ENCODE measurements at regions not wholly inside any gene's neighbourhood (a gene's known extent, or its start where the extent isn't known, plus 50 kb on each side); places are given as distances from the start of the nearest gene placed in this dataset.

- WGBS, 5 donors = 60 to 72% (median 64%) methylated on average over 5 of the region's 5 CpGs
- Histone ChIP-seq H3K9me3 (no peaks in the 10 kb centered on the region), H3K27ac (peak overlapping the region; percentile 93 to 96 (median 96)), H3K4me1 (peaks cover 13 to 26% (median 22%) of the 10 kb centered on the region in 4 donors), H3K4me3 (peak overlapping the region; percentile 46 to 64 (median 54)), H3K36me3 (no peaks in the 10 kb centered on the region), H3K27me3 (no peaks in the 10 kb centered on the region)
- intact Hi-C loops (cut with DNase I; ENCODE audit: low total_unique reads) = no loop called here
- no peak for DNase-seq
- TF ChIP-seq POLR2A (IDR thresholded peaks at IDR 0.05) = peak in 1 of 4 donors; percentile 8
- TF ChIP-seq EP300 (IDR thresholded peaks at IDR 0.05) = no peak
These were observed 204.4 kb upstream of the IER5L start for GRCh38 chr9:129382281-129383018.

DNA sequence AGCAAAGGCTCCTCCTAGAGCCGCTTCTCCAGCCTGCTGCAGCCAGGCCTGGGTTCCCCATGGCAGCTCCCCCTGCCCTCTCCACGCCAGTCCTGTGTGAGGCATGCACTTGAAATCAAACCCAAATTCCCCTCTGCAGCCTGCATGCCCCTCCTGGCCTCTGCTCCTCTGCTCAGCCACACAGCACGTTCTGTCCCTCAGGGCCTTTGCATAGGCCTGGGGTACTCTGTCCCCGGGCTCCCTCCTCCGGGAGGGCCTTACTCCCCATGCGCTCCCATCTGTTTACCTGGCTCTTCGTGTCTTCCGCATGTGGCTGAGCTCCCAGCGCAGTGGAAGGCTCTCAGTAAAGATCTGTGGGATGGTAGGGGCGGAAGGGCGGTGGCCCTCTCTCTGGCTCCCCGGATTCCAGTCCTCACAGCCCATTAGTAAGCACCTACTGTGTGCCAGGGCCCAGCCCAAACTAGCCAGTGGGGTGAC is 203.5 kb upstream of the IER5L start:
- intact Hi-C loops (cut with DNase I; ENCODE audit: low total_unique reads) = no loop called here
- TF ChIP-seq EP300 (IDR thresholded peaks at IDR 0.05) (no peak), POLR2AphosphoS5 (IDR thresholded peaks at IDR 0.05) (no peak), POLR2A (IDR thresholded peaks at IDR 0.05) (no peak)
- TF ChIP-seq, protein P1, sequence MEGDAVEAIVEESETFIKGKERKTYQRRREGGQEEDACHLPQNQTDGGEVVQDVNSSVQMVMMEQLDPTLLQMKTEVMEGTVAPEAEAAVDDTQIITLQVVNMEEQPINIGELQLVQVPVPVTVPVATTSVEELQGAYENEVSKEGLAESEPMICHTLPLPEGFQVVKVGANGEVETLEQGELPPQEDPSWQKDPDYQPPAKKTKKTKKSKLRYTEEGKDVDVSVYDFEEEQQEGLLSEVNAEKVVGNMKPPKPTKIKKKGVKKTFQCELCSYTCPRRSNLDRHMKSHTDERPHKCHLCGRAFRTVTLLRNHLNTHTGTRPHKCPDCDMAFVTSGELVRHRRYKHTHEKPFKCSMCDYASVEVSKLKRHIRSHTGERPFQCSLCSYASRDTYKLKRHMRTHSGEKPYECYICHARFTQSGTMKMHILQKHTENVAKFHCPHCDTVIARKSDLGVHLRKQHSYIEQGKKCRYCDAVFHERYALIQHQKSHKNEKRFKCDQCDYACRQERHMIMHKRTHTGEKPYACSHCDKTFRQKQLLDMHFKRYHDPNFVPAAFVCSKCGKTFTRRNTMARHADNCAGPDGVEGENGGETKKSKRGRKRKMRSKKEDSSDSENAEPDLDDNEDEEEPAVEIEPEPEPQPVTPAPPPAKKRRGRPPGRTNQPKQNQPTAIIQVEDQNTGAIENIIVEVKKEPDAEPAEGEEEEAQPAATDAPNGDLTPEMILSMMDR (IDR thresholded peaks at IDR 0.05) = no peak
- 84 to 93% (median 87%) methylated on average over 10 to 12 of the region's 12 CpGs for WGBS, 5 donors
- Histone ChIP-seq H3K36me3 (no peaks in the 10 kb centered on the region), H3K4me1 (peaks cover 13 to 26% (median 22%) of the 10 kb centered on the region in 4 donors), H3K9me3 (no peaks in the 10 kb centered on the region), H3K27me3 (no peaks in the 10 kb centered on the region), H3K27ac (no peak overlapping the region), H3K4me3 (no peak overlapping the region)
- DNase-seq = no peak

- H3K27ac ChIP-seq = no peak overlapping the region
- H3K9me3 ChIP-seq = no peaks in the 10 kb centered on the region
- no peaks in the 10 kb centered on the region for H3K36me3 ChIP-seq
- intact Hi-C loops (cut with DNase I; ENCODE audit: low total_unique reads) = no loop called here
- TF ChIP-seq POLR2AphosphoS5 (IDR thresholded peaks at IDR 0.05) (no peak), EP300 (IDR thresholded peaks at IDR 0.05) (no peak), POLR2A (IDR thresholded peaks at IDR 0.05) (no peak)
- TF ChIP-seq, protein P1 (IDR thresholded peaks at IDR 0.05) = no peak
- peaks cover 13 to 26% (median 22%) of the 10 kb centered on the region in 4 donors for H3K4me1 ChIP-seq
- 90 to 97% (median 92%) methylated on average over 9 of the region's 9 CpGs for WGBS, 5 donors
- no peak overlapping the region for H3K4me3 ChIP-seq
- DNase-seq = no peak
- no peaks in the 10 kb centered on the region for H3K27me3 ChIP-seq
These were observed 202.9 kb upstream of the IER5L start for GRCh38 chr9:129380961-129381401.

DNA sequence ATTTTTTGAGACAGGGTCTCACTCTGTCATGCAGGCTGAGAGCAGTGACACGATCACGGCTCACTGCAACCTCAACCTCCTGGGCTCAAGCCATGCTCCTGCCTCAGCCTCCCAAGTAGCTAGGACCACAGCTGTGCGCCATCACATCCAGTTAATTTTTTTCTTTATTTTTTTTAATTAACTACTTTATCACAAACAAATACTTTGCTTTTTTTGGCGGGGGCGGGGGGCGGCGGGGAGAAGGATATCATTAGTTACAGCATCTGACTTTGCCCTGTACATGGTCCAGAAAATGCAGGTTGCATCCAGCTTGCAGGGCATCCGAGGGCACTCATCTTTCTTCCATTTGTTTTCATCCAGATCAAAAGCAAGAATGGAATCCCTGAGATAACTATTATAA is 201.8 kb upstream of the IER5L start:
- no peak overlapping the region for H3K4me3 ChIP-seq
- H3K4me1 ChIP-seq = peaks cover 13 to 26% (median 22%) of the 10 kb centered on the region in 4 donors
- H3K27me3 ChIP-seq = no peaks in the 10 kb centered on the region
- DNase-seq = no peak
- no peaks in the 10 kb centered on the region for H3K36me3 ChIP-seq
- no peak overlapping the region for H3K27ac ChIP-seq
- no peaks in the 10 kb centered on the region for H3K9me3 ChIP-seq
- intact Hi-C loops (cut with DNase I; ENCODE audit: low total_unique reads) = no loop called here
- 71 to 83% (median 77%) methylated on average over 8 of the region's 8 CpGs for WGBS, 5 donors
- TF ChIP-seq EP300 (IDR thresholded peaks at IDR 0.05) = no peak
- TF ChIP-seq, protein P1 (IDR thresholded peaks at IDR 0.05) = no peak
